K562 (cell line): ENCODE measurements at regions not wholly inside any gene's neighbourhood (a gene's known extent, or its start where the extent isn't known, plus 50 kb on each side); places are given as distances from the start of the nearest gene placed in this dataset.

Experiments used
- ATAC-seq: fragments of 200-7000 bp; cut with Tn5 transposase; 3 replicates; pipeline ENCODE4 v1.9.1; 2020; ENCODE audit warnings: moderate library complexity
- BruUV-seq: library from RNA; stranded (reverse); fragments of 400-500 nt; replicated peaks from 2 replicates; lab custom pipeline; 2021; lab: Mats Ljungman, UMichigan
- CTCF ChIA-PET: fragments of 300-600 bp; formaldehyde crosslinking; extraction: SDS; loops from one replicate; lab custom pipeline; 2021; ENCODE audit warnings: low intra/inter-chr PET ratio; lab: Yijun Ruan, JAX
- POLR2A ChIA-PET: fragments of 300-600, 350-650 bp; sonication (Branson Sonifier 250); formaldehyde crosslinking; extraction: SDS; loops from one replicate; lab custom pipeline; 2021; ENCODE audit warnings: antibody characterized with exemption, inconsistent platforms; lab: Yijun Ruan, JAX
- DNase-seq, 4 experiments: peaks; one replicate each; pipeline versions ENCODE4 v3.0.0 to v3.0.0-alpha.2; 2011 to 2018; ENCODE audit warnings: low spot score in 3 of 4, mixed read lengths in 3 of 4; ENCODE audit errors: extremely low read depth in 1 of 4
- FAIRE-seq: peaks from 2 replicates; lab custom pipeline; 2011; peaks lifted over from hg19 to GRCh38; lab: Jason Lieb, UNC
- H2AFZ ChIP-seq: 2 replicates; pipeline ENCODE4 v1.6.0; 2011; ENCODE audit warnings: low read depth, low read length, control low read depth, inconsistent platforms
- H3K27ac ChIP-seq: fragments of 200-600 bp; 3 replicates; pipeline ENCODE4 v1.8.0; 2011; ENCODE audit warnings: low read depth, mild to moderate bottlenecking, control low read depth, inconsistent platforms, low read length, moderate library complexity, mixed read lengths; ENCODE audit errors: extremely low read depth
- H3K27me3 ChIP-seq, 2 experiments: fragments of 300-600 bp in 1 of 2; 2 replicates in 1 of 2; 3 replicates in 1 of 2; pipeline versions ENCODE4 v1.6.0 to v1.8.0; 2011; ENCODE audit warnings: inconsistent platforms in 2 of 2, low read length in 2 of 2, mild to moderate bottlenecking in 1 of 2, mixed read lengths in 1 of 2, moderate library complexity in 1 of 2; ENCODE audit not compliant: control insufficient read depth in 2 of 2, insufficient read depth in 2 of 2
- H3K36me3 ChIP-seq: fragments of 300-600 bp; 3 replicates; pipeline ENCODE4 v1.8.0; 2011; ENCODE audit warnings: mild to moderate bottlenecking, low read length, inconsistent platforms; ENCODE audit not compliant: control insufficient read depth, insufficient read depth
- H3K4me1 ChIP-seq, 2 experiments: fragments of 200-600 bp in 1 of 2; replicated peaks in 1 of 2; 2 replicates in 1 of 2; 3 replicates in 1 of 2; pipeline versions ENCODE4 v1.5.1 to v1.8.0; 2011; ENCODE audit warnings: inconsistent platforms in 2 of 2, low read length in 2 of 2, mild to moderate bottlenecking in 1 of 2, mixed read lengths in 1 of 2, moderate library complexity in 1 of 2; ENCODE audit not compliant: control insufficient read depth in 2 of 2, insufficient read depth in 2 of 2
- H3K4me2 ChIP-seq: 2 replicates; pipeline ENCODE4 v1.6.1; 2011; ENCODE audit warnings: low read length, control low read depth, inconsistent platforms, mixed read lengths; ENCODE audit not compliant: insufficient read depth
- H3K4me3 ChIP-seq: fragments of 200-600 bp; sonication (generic), shearing (Covaris generic); 2 replicates; pipeline ENCODE4 v1.5.1; 2016; ENCODE audit warnings: control low read depth, inconsistent platforms
- H3K79me2 ChIP-seq: fragments of 200-600 bp; 3 replicates; pipeline ENCODE4 v1.8.0; 2011; ENCODE audit warnings: low read length, inconsistent platforms; ENCODE audit not compliant: control insufficient read depth, insufficient read depth
- H3K9ac ChIP-seq, 2 experiments: 2 replicates each; pipeline versions ENCODE4 v1.6.0 to v1.6.1; 2011; ENCODE audit warnings: low read depth in 2 of 2, low read length in 2 of 2, control low read depth in 1 of 2, inconsistent platforms in 1 of 2, mild to moderate bottlenecking in 1 of 2, mixed read lengths in 1 of 2; ENCODE audit not compliant: insufficient read depth in 1 of 2
- H3K9me1 ChIP-seq: one replicate; pipeline ENCODE4 v1.6.0; 2011; ENCODE audit warnings: inconsistent platforms, mild to moderate bottlenecking, low read length, moderate library complexity; ENCODE audit not compliant: control insufficient read depth, insufficient read depth
- H3K9me3 ChIP-seq: replicated peaks from 2 replicates; pipeline ENCODE4 v1.5.1; 2011; ENCODE audit warnings: low read depth, low read length, inconsistent platforms; ENCODE audit not compliant: control insufficient read depth, insufficient read depth
- H4K20me1 ChIP-seq: replicated peaks from 2 replicates; pipeline ENCODE4 v1.6.1; 2011; ENCODE audit warnings: low read length, inconsistent platforms, mixed read lengths; ENCODE audit not compliant: control insufficient read depth, insufficient read depth
- KLF6 ChIP-seq: fragments of 250-450 bp; sonication (Bioruptor Pico); IDR thresholded peaks from 2 replicates; pipeline ENCODE4 v1.4.0; 2020; ENCODE audit warnings: mild to moderate bottlenecking, moderate library complexity, borderline replicate concordance
- LARP7 ChIP-seq: fragments of 450-650 bp; IDR thresholded peaks from 2 replicates; pipeline ENCODE4 v1.6.1; 2016
- SIRT6 ChIP-seq: IDR thresholded peaks from one replicate; pipeline ENCODE4 v1.6.1; 2012; ENCODE audit warnings: low read depth, mild to moderate bottlenecking, control low read depth, inconsistent platforms, low read length, moderate library complexity
- SMAD4 ChIP-seq: fragments of 250-450 bp; sonication (Bioruptor Pico); conservative IDR thresholded peaks from 2 replicates; pipeline ENCODE4 v1.8.0; 2021; ENCODE audit warnings: inconsistent platforms, mild to moderate bottlenecking, moderate library complexity
- ZFP30 ChIP-seq: fragments of 250-450 bp; sonication (Bioruptor Pico); IDR thresholded peaks from 2 replicates; pipeline ENCODE4 v1.8.0; 2022; ENCODE audit warnings: moderate library complexity, mild to moderate bottlenecking, inconsistent platforms, borderline replicate concordance
- ZNF143 ChIP-seq: sonication (generic); formaldehyde crosslinking; IDR thresholded peaks from 2 replicates; pipeline ENCODE4 v1.9.0; 2022; ENCODE audit warnings: mild to moderate bottlenecking, missing genetic modification reagents
- ZNF41 ChIP-seq: fragments of 250-450 bp; sonication (Bioruptor Pico); conservative IDR thresholded peaks from 2 replicates; pipeline ENCODE4 v1.4.0; 2020; ENCODE audit warnings: mild to moderate bottlenecking
- ZNF584 ChIP-seq: fragments of 200-800 bp; sonication (Bioruptor generic); IDR thresholded peaks from 2 replicates; pipeline ENCODE4 v1.6.1; 2016; ENCODE audit warnings: low read depth, mild to moderate bottlenecking, missing genetic modification characterization, missing compliant biosample characterization
- ZNF766 ChIP-seq: fragments of 200-800 bp; sonication (Bioruptor generic); conservative IDR thresholded peaks from 2 replicates; pipeline ENCODE4 v1.6.1; 2016; ENCODE audit warnings: missing genetic modification characterization, missing compliant biosample characterization
- WGBS: fragments of 100-300 bp; shearing (Covaris generic); methylation state at CpG from one replicate; pipeline ENCODE4 v1.1.6; 2016; ENCODE audit warnings: low coverage, mixed read lengths; ENCODE audit not compliant: insufficient coverage; ENCODE audit errors: missing lambda C conversion rate; 5-methylcytosine and 5-hydroxymethylcytosine counted together
- in situ Hi-C: fragments of 300-500 bp; cut with MboI; formaldehyde crosslinking; loops from 4 replicates; pipeline ENCODE4 v1.15.0; 2018; ENCODE audit warnings: inconsistent platforms, mixed read lengths
- intact Hi-C: fragments of 100-400 bp; cut with micrococcal nuclease; formaldehyde crosslinking; loops from 2 replicates; pipeline ENCODE4 v1.14.2; 2022
- TF ChIP-seq, protein P1 (sequence below), 2 experiments: fragments of 450-650 bp; IDR thresholded peaks; 2 replicates each; pipeline ENCODE4 v1.6.1; 2018; ENCODE audit warnings: mild to moderate bottlenecking in 2 of 2, low read depth in 1 of 2; ENCODE audit not compliant: partially characterized antibody in 2 of 2
- TF ChIP-seq, protein P2 (sequence below): fragments of 450-650 bp; conservative IDR thresholded peaks from 2 replicates; pipeline ENCODE4 v1.6.1; 2016; ENCODE audit warnings: missing genetic modification characterization, low read depth, mild to moderate bottlenecking, control low read depth, missing compliant biosample characterization

DNA sequence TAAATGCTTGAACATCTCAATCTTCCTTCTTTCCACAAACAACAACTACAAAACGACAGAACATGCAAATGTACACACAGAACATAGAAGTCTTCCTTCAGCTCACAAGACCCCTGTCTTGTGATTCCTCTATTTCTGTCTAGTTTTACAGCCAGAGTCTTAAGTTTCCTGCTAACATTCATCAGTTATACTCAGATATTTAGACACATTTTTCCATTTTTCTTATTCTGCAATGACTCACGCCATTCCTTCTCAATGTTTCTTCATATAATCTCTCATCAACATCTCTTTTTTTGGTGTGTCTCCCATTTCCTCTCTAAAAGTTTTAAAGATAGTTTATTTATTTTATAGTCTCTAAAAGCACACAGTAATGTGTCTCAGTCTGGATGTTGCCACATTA, 1872.9 kb upstream of the PCDH20 start (continued):
- TF ChIP-seq, protein P1, sequence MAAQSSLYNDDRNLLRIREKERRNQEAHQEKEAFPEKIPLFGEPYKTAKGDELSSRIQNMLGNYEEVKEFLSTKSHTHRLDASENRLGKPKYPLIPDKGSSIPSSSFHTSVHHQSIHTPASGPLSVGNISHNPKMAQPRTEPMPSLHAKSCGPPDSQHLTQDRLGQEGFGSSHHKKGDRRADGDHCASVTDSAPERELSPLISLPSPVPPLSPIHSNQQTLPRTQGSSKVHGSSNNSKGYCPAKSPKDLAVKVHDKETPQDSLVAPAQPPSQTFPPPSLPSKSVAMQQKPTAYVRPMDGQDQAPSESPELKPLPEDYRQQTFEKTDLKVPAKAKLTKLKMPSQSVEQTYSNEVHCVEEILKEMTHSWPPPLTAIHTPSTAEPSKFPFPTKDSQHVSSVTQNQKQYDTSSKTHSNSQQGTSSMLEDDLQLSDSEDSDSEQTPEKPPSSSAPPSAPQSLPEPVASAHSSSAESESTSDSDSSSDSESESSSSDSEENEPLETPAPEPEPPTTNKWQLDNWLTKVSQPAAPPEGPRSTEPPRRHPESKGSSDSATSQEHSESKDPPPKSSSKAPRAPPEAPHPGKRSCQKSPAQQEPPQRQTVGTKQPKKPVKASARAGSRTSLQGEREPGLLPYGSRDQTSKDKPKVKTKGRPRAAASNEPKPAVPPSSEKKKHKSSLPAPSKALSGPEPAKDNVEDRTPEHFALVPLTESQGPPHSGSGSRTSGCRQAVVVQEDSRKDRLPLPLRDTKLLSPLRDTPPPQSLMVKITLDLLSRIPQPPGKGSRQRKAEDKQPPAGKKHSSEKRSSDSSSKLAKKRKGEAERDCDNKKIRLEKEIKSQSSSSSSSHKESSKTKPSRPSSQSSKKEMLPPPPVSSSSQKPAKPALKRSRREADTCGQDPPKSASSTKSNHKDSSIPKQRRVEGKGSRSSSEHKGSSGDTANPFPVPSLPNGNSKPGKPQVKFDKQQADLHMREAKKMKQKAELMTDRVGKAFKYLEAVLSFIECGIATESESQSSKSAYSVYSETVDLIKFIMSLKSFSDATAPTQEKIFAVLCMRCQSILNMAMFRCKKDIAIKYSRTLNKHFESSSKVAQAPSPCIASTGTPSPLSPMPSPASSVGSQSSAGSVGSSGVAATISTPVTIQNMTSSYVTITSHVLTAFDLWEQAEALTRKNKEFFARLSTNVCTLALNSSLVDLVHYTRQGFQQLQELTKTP (IDR thresholded peaks at IDR 0.05; ENCODE audit: low read depth in 1 of 2, partially characterized antibody in 2 of 2): no peak
- TF ChIP-seq ZNF766 (CRISPR knock-in tag): no peak
- TF ChIP-seq, all 486 proteins: peak for 0

DNA sequence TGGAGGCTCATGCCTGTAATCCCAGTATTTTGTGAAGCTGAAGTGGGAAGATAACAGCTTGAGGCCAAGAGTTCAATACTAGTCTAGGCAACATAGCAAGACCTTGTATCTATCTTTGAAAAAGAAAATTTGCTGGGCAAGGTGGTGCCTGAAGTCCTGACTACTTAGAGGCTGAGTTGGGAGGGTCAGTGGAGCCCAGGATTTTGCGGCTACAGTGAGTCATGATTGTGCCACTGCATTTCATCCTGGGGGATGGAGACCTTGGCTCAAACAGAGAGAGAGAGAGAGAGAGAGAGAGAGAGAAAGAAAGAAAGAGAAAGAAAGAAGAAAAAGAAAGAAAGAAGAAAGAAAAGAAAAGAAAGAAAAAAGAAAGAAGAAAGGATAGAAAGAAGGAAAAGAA, 1872.3 kb upstream of the PCDH20 start:
- no peak for FAIRE-seq
- no peak overlapping the region for H3K27ac ChIP-seq
- H3K4me3 ChIP-seq: no peak overlapping the region
- H3K9me3 ChIP-seq: no peaks in the 10 kb centered on the region
- 0% methylated on average over 1 of the region's 1 CpG for WGBS
- TF ChIP-seq KLF6 (CRISPR knock-in tag) (no peak), LARP7 (no peak), SMAD4 (CRISPR knock-in tag) (no peak), ZFP30 (CRISPR knock-in tag) (no peak), SIRT6 (no peak), ZNF41 (CRISPR knock-in tag) (no peak), ZNF584 (CRISPR knock-in tag) (no peak), ZNF143 (CRISPR knock-in tag) (no peak)
- TF ChIP-seq, protein P2, sequence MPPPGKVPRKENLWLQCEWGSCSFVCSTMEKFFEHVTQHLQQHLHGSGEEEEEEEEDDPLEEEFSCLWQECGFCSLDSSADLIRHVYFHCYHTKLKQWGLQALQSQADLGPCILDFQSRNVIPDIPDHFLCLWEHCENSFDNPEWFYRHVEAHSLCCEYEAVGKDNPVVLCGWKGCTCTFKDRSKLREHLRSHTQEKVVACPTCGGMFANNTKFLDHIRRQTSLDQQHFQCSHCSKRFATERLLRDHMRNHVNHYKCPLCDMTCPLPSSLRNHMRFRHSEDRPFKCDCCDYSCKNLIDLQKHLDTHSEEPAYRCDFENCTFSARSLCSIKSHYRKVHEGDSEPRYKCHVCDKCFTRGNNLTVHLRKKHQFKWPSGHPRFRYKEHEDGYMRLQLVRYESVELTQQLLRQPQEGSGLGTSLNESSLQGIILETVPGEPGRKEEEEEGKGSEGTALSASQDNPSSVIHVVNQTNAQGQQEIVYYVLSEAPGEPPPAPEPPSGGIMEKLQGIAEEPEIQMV (tag): no peak
- ChIA-PET POLR2A (no interaction called here), CTCF (no interaction called here)
- H3K36me3 ChIP-seq: no peaks in the 10 kb centered on the region
- no peak overlapping the region for H3K9ac ChIP-seq
- H3K9me1 ChIP-seq: no peaks in the 10 kb centered on the region
- in situ Hi-C loops (no loop called here), intact Hi-C loops (no loop called here)
- no peak for ATAC-seq
- H3K4me2 ChIP-seq: no peak overlapping the region
- no TSS peak for BruUV-seq
- H3K27me3 ChIP-seq: no peaks in the 10 kb centered on the region
- no peak for DNase-seq
- no peaks in the 10 kb centered on the region for H3K79me2 ChIP-seq
- no peaks in the 10 kb centered on the region for H3K4me1 ChIP-seq
- no peaks in the 10 kb centered on the region for H4K20me1 ChIP-seq
- no peak overlapping the region for H2AFZ ChIP-seq
